CD14-positive monocyte (primary cell): ENCODE measurements at regions not wholly inside any gene's neighbourhood (a gene's known extent, or its start where the extent isn't known, plus 50 kb on each side); places are given as distances from the start of the nearest gene placed in this dataset.

Experiments
- DNase-seq, 3 donors: peaks; one replicate each; pipeline ENCODE4 v3.0.0-alpha.2; 2011 to 2022
- H2AFZ ChIP-seq: 2 replicates; pipeline ENCODE4 v1.6.0; 2012; ENCODE audit warnings: mild to moderate bottlenecking, low read depth, low read length, inconsistent platforms; ENCODE audit not compliant: insufficient read depth, poor library complexity, severe bottlenecking
- H3K27ac ChIP-seq, 2 donors: 1 replicate in 1 of 2; 2 replicates in 1 of 2; pipeline ENCODE4 v1.5.1; 2012 to 2013; ENCODE audit warnings: low read length in 2 of 2, control low read depth in 1 of 2, inconsistent platforms in 1 of 2, low read depth in 1 of 2, mild to moderate bottlenecking in 1 of 2
- H3K27me3 ChIP-seq, 2 donors: one replicate each; pipeline versions ENCODE4 v1.6.0 to v1.6.1; 2011 to 2013; ENCODE audit warnings: low read length in 2 of 2; ENCODE audit not compliant: control insufficient read depth in 2 of 2, insufficient read depth in 2 of 2
- H3K36me3 ChIP-seq, 2 donors: replicated peaks in 1 of 2; 1 replicate in 1 of 2; 2 replicates in 1 of 2; pipeline versions ENCODE4 v1.5.1 to v1.6.1; 2012 to 2013; ENCODE audit warnings: low read length in 2 of 2, control low read depth in 1 of 2, inconsistent platforms in 1 of 2, mild to moderate bottlenecking in 1 of 2; ENCODE audit not compliant: insufficient read depth in 2 of 2, control insufficient read depth in 1 of 2
- H3K4me1 ChIP-seq, 2 donors: 1 replicate in 1 of 2; 2 replicates in 1 of 2; pipeline versions ENCODE4 v1.5.1 to v1.6.1; 2012 to 2013; ENCODE audit warnings: low read length in 2 of 2, control low read depth in 1 of 2, inconsistent platforms in 1 of 2, mild to moderate bottlenecking in 1 of 2, moderate library complexity in 1 of 2; ENCODE audit not compliant: insufficient read depth in 2 of 2, control insufficient read depth in 1 of 2
- H3K4me2 ChIP-seq: replicated peaks from 2 replicates; pipeline ENCODE3; 2012; ENCODE audit warnings: low read length, moderate library complexity, mild to moderate bottlenecking; ENCODE audit not compliant: poor library complexity, severe bottlenecking; ENCODE audit errors: extremely low read depth
- H3K4me3 ChIP-seq, 3 experiments: fragments of 200-600 bp in 1 of 3; sonication (generic) in 1 of 3; replicated peaks in 1 of 3; 1 replicate in 2 of 3; 2 replicates in 1 of 3; pipeline ENCODE4 v1.5.1; 2011 to 2013; ENCODE audit warnings: low read length in 3 of 3, mild to moderate bottlenecking in 3 of 3, control low read depth in 2 of 3, low read depth in 2 of 3, inconsistent platforms in 1 of 3, moderate library complexity in 1 of 3
- H3K79me2 ChIP-seq: 2 replicates; pipeline ENCODE4 v1.6.0; 2012; ENCODE audit warnings: mild to moderate bottlenecking, control low read depth, inconsistent platforms, low read length, moderate library complexity; ENCODE audit not compliant: insufficient read depth
- H3K9ac ChIP-seq: 2 replicates; pipeline ENCODE4 v1.6.0; 2017; ENCODE audit warnings: low read length, mild to moderate bottlenecking; ENCODE audit not compliant: insufficient read depth, poor library complexity, severe bottlenecking
- H3K9me3 ChIP-seq, 2 donors: replicated peaks in 1 of 2; 1 replicate in 1 of 2; 2 replicates in 1 of 2; pipeline versions ENCODE4 v1.5.1 to v1.6.1; 2012 to 2013; ENCODE audit warnings: low read length in 2 of 2, control low read depth in 1 of 2; ENCODE audit not compliant: control insufficient read depth in 1 of 2, insufficient read depth in 1 of 2
- H4K20me1 ChIP-seq: 2 replicates; pipeline ENCODE4 v1.6.0; 2012; ENCODE audit warnings: mild to moderate bottlenecking, low read length, control low read depth, moderate library complexity; ENCODE audit not compliant: insufficient read depth
- H3K27ac Mint-ChIP-seq, 7 donors: one replicate each; pipeline ENCODE4 v1.8.0; 2020; ENCODE audit warnings: mild to moderate bottlenecking in 7 of 7, mixed read lengths in 7 of 7, moderate library complexity in 6 of 7, inconsistent platforms in 2 of 7
- H3K27me3 Mint-ChIP-seq, 3 donors: one replicate each; pipeline ENCODE4 v1.8.0; 2021 to 2022; ENCODE audit warnings: low read depth in 3 of 3, mild to moderate bottlenecking in 3 of 3, mixed read lengths in 3 of 3, moderate library complexity in 3 of 3, inconsistent platforms in 1 of 3
- H3K36me3 Mint-ChIP-seq, 2 donors: one replicate each; pipeline ENCODE4 v1.8.0; 2020; ENCODE audit warnings: mixed read lengths in 2 of 2, inconsistent platforms in 1 of 2, mild to moderate bottlenecking in 1 of 2
- H3K4me1 Mint-ChIP-seq: one replicate; pipeline ENCODE4 v1.8.0; 2020; ENCODE audit warnings: mild to moderate bottlenecking, mixed read lengths
- H3K4me3 Mint-ChIP-seq, 2 donors: one replicate each; pipeline ENCODE4 v1.8.0; 2020; ENCODE audit warnings: mild to moderate bottlenecking in 2 of 2, mixed read lengths in 2 of 2, moderate library complexity in 1 of 2
- H3K9me3 Mint-ChIP-seq, 7 donors: one replicate each; pipeline ENCODE4 v1.8.0; 2020 to 2022; ENCODE audit warnings: mixed read lengths in 7 of 7, mild to moderate bottlenecking in 6 of 7, moderate library complexity in 6 of 7, inconsistent platforms in 2 of 7
- WGBS: methylation state at CpG from one replicate; pipeline ENCODE4 v1.1.5; 2013; ENCODE audit warnings: missing lambda C conversion rate; ENCODE audit not compliant: insufficient coverage; 5-methylcytosine and 5-hydroxymethylcytosine counted together
- intact Hi-C, 2 donors: fragments of 100-400 bp; cut with micrococcal nuclease; formaldehyde crosslinking; loops; one replicate each; pipeline versions ENCODE4 v1.15.0 to v1.15.1; 2023
- TF ChIP-seq, protein P1 (sequence below): fragments of 200-600 bp; IDR thresholded peaks from one replicate; pipeline ENCODE4 v1.8.0; 2022; ENCODE audit warnings: antibody characterized with exemption, mild to moderate bottlenecking

DNA sequence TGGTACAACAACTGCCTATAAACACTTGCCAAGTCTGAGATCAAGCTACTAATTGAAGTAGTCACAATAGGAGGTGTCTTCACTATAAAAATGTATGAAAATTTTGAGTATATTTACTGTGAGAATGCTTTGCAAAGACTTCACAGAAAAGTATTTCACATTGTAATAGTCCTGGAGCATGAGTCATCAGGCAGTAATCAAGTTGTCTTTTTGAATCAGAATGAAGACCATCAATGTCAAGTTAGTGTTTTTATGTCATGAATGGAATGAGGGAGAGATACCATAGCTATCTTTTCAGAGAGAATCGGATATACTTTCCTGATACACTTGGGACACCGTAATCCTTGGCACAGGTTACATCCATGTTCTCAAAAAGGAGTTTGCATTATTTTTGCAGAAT is 466.9 kb upstream of the ARRDC3 start:
- intact Hi-C loops = no loop called here
- H3K9me3 ChIP-seq = no peaks in the 10 kb centered on the region
- Mint-ChIP-seq H3K4me1 (no peaks in the 10 kb centered on the region), H3K27ac (no peak overlapping the region), H3K27me3 (no peaks in the 10 kb centered on the region), H3K4me3 (no peak overlapping the region), H3K36me3 (no peaks in the 10 kb centered on the region), H3K9me3 (peaks cover 0 to 2% (median 0%) of the 10 kb centered on the region in 7 donors)
- H4K20me1 ChIP-seq = no peaks in the 10 kb centered on the region
- no peaks in the 10 kb centered on the region for H3K36me3 ChIP-seq
- no peak overlapping the region for H3K9ac ChIP-seq
- no peak overlapping the region for H3K27ac ChIP-seq
- no peak overlapping the region for H3K4me3 ChIP-seq
- H2AFZ ChIP-seq = no peak overlapping the region
- H3K4me1 ChIP-seq = no peaks in the 10 kb centered on the region
- WGBS = 88% methylated on average over 2 of the region's 2 CpGs
- H3K4me2 ChIP-seq = no peak overlapping the region
- no peak for DNase-seq
- H3K79me2 ChIP-seq = no peaks in the 10 kb centered on the region
- no peaks in the 10 kb centered on the region for H3K27me3 ChIP-seq
- TF ChIP-seq, protein P1, sequence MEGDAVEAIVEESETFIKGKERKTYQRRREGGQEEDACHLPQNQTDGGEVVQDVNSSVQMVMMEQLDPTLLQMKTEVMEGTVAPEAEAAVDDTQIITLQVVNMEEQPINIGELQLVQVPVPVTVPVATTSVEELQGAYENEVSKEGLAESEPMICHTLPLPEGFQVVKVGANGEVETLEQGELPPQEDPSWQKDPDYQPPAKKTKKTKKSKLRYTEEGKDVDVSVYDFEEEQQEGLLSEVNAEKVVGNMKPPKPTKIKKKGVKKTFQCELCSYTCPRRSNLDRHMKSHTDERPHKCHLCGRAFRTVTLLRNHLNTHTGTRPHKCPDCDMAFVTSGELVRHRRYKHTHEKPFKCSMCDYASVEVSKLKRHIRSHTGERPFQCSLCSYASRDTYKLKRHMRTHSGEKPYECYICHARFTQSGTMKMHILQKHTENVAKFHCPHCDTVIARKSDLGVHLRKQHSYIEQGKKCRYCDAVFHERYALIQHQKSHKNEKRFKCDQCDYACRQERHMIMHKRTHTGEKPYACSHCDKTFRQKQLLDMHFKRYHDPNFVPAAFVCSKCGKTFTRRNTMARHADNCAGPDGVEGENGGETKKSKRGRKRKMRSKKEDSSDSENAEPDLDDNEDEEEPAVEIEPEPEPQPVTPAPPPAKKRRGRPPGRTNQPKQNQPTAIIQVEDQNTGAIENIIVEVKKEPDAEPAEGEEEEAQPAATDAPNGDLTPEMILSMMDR = no peak

DNA sequence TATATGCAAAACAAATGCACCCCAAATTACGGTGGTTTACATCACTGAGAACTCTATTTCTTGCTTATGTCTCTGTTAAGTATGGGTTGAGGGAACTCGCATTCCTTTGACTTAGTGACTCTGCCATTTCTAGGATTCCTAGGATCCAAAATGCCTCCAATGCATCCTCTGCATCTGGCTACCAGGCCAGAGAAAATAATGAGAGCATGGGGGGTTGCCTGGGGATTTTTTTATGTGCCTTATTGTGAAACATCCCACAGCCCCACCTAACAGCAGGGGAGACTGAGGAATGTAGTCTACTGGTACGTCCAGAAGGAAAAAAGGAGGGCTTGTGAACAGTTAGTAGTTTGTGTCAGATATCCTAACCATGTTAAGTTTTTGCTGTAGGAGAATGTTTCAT is 466.0 kb upstream of the ARRDC3 start:
- no peak overlapping the region for H3K27ac ChIP-seq
- no peaks in the 10 kb centered on the region for H3K4me1 ChIP-seq
- H3K4me2 ChIP-seq = no peak overlapping the region
- no peaks in the 10 kb centered on the region for H4K20me1 ChIP-seq
- no CpG with 5 or more reads among the region's 3 CpGs for WGBS
- no peaks in the 10 kb centered on the region for H3K4me1 Mint-ChIP-seq
- no peak overlapping the region for H3K4me3 ChIP-seq
- no peaks in the 10 kb centered on the region for H3K36me3 Mint-ChIP-seq
- no peaks in the 10 kb centered on the region for H3K27me3 ChIP-seq
- peaks cover 0 to 3% (median 0%) of the 10 kb centered on the region in 7 donors for H3K9me3 Mint-ChIP-seq
- TF ChIP-seq, protein P1 = no peak
- no peak for DNase-seq
- no peak overlapping the region for H3K27ac Mint-ChIP-seq
- H3K36me3 ChIP-seq = no peaks in the 10 kb centered on the region
- H3K27me3 Mint-ChIP-seq = no peaks in the 10 kb centered on the region
- no peak overlapping the region for H3K9ac ChIP-seq
- intact Hi-C loops = no loop called here
- no peak overlapping the region for H3K4me3 Mint-ChIP-seq
- no peaks in the 10 kb centered on the region for H3K79me2 ChIP-seq
- H3K9me3 ChIP-seq = no peaks in the 10 kb centered on the region
- no peak overlapping the region for H2AFZ ChIP-seq
